Stimulated activated CD4-positive, alpha-beta T cell treated with anti-CD3 and anti-CD28 coated beads, Interleukin-4, amount 100 ng/mL, for 1 hour (primary cell): ENCODE measurements at regions not wholly inside any gene's neighbourhood (a gene's known extent, or its start where the extent isn't known, plus 50 kb on each side); places are given as distances from the start of the nearest gene placed in this dataset.

Experiments
- DNase-seq: peaks from one replicate; pipeline ENCODE4 v3.0.0-alpha.2; 2020

DNA sequence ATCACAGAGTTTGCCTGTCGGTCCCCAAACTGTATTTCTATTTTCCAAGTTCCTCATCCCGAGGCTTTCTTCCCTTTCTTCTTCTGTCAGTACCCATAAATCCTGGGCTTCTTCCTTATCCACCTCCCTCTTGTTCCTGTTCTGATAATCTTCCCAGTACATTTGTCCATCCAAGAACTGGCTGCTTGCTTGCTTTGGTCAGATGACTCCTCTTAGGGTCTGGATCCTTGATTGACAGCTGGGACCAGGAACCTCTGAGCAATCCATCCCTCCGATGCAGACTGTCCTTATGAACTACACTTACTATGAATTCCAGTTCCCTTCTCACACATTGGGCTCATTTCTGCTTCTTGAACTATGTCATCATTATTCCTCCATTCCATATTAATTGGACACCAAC is 275.3 kb upstream of the CITED2 start:
- DNase-seq = no peak

DNA sequence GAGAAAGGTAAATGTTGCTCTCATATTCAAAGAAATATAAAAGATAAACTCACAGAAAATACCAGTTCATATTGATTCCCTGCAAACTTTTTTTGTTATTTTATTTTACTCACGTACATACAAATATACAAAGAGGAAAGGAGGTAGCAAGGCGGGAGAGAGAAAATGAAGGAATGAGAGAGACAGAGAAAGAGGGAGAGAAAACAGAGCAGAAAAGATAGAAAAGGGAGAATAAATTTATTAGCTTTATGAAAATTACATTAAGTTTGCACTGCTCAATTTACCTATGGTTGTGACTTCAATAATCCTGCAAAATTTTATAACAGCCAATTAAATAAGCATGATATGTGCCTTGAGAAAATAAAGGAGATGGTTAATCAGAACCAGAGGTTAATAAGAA is 274.7 kb upstream of the CITED2 start:
- no peak for DNase-seq

DNA sequence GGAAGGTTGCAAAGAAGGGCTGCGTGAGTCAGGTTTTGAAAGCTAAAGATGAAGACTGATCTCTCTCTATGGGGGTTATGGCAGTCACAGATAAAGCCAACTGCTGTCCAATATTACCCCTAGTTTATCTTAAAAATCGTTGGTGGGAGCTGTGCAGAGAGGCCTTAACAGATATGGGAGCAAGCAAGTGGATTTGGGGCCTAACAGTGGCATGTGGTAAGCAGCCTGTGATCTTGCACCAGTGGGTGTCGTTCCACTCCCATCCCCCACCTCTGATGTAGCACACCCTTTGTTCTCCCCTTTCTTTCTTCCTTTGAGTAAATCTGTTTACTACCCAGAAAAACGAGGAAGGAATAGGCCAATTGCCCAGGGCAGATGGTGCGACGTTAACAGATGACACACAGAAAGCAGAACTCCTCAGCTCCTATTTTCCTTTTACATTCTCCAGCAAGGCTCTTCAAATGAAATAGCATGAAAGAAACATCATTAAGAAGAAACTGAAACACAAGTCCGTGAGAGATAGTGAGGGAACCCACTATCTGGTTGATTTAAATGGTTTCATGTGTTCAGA is 274.1 kb upstream of the CITED2 start:
- no peak for DNase-seq

DNA sequence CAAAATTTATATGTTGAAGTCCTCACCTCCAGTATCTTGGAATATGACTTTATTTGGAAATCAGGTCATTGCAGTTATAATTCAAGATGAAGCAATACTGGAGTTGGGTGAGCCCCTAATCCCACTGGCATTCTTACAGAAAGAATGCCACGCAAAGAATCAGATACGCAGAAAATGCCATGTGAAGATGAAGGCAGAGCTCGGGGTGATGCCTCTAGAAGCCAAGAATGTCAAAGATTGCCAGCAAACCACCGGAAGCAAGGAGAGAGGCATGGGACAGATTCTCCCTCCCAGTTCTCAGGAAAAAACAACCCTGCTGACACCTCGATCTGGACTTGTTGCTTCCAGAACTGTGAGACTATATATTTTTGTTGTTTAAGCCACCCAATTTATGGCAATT is 273.4 kb upstream of the CITED2 start:
- DNase-seq = no peak

DNA sequence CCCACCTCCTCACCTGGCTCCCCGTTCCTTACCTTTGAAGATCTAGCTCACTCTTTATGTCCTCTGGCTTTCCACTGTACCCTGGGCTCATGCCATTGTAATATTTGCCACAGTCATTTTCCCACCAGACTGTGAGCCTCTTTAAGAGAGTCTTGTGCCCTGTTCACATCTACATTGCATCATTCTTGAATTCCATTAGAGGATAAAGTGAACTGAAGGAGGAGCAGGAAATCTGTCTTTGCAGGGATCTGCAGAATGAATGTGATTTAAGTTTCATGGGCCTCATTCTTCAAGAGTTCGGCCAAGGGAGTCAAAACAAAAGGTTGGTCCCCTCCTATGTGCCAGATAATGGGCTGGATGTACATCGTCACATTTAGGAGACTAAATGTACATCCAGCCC is 272.6 kb upstream of the CITED2 start:
- no peak for DNase-seq

DNA sequence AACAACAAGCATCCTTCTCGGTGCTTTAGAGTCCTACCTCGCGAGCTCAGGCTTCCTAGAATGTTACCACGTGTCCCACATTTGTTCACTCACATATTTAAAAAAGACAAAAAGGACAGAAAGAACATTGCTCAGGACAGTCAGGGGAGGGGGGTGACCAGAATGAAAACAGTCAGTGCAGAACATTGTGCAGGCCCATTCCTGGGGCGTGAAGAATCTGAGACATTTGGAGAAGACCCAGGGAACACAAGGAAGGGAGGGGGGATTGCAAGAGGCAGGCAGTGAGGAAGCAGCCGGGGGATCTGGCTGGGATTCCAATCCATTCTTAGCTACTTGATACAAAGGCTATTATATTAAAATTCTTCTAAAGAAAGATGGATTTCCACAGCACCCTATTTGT is 270.4 kb upstream of the CITED2 start:
- no peak for DNase-seq

DNA sequence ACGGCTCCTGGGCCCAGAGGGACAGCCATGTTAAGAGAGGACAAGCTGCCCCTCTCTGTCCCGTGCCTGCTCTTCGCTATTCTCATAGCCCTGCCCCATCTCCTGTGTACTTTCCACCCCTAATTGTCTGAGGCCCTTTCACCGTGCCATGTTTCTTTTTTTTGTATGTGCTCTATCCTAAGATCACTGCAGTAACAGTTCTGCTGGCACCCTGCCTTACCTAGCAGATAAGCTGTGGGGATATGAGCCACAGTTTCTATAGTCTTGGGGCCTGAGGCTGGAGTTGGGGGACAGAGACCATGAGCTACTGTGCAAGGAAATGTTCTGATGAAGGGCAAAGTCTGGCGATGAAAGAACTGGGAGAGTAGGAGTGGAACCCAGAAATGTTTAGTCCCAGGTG is 269.5 kb upstream of the CITED2 start:
- DNase-seq = no peak

DNA sequence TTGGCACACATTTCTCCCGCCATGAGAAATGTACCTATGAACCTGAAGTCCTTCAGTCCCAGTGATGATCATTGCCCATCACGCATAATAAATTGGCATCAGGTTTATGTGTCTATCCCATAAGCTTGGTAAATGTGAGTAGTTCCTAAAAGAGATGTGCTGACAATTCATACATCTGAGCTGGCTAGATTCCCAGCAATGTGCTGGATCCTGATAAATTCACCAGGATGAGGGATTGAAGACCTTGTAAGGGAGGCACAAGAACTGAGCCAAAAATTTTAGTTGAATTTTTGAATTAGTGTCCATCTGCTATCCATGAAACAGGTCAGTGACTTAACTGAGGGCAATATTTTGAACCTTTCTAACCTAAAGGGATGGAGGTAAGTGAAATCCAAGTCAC is 267.9 kb upstream of the CITED2 start:
- no peak for DNase-seq

DNA sequence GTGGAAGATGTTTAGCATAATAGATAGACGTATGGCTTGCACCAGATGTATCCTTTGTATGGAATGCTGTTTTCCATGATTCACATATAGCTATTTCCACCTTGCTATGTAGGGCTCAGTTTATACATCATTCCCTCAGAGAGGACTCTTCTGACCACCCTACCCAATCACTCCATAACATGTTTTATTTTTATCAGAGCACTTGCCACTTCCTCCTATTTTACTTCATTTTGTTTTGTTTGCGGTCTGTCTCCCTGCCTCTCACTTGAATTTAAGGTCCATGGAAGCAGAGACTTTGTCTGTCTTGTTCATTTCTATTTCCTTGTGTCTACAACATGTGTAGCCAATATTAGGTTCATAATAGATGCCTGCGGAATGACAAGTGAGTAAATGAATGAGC is 266.9 kb upstream of the CITED2 start:
- no peak for DNase-seq

DNA sequence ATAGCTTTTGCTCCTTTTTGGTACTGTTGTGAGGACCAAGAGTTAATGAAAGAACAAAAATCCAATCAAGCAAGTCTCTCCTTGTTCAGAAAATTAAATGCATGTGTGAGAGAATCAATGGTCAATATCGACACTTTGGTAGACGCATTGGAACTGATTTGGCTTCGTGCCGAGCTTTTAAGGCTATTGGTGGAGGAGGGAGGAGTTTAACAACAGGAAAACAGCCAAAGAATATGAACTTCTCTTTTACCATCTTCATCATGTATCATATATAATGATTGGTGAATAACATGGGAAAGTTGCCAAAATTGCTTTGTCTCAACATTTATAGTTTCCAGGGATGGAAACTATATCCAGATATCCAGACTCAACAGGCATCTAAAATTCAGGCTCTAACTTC is 266.5 kb upstream of the CITED2 start:
- DNase-seq = no peak

DNA sequence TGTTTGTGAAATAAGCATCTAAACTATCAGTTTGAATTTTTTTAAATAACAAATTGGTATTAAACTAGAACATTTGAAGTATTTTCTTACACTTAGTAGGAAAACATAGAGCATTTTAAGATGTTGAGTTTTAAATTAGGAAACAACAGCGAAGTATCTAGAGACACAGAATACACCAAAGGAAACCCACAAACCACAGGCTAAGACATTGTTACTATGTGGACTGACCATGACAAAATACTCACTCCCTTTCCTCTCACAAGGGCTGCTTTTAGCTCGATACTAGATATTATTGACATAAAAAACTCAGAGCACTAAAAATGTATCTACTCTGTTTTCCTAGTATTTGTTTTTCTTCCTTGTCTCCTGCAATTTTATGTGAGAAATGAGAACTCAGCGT is 266.0 kb upstream of the CITED2 start:
- no peak for DNase-seq

DNA sequence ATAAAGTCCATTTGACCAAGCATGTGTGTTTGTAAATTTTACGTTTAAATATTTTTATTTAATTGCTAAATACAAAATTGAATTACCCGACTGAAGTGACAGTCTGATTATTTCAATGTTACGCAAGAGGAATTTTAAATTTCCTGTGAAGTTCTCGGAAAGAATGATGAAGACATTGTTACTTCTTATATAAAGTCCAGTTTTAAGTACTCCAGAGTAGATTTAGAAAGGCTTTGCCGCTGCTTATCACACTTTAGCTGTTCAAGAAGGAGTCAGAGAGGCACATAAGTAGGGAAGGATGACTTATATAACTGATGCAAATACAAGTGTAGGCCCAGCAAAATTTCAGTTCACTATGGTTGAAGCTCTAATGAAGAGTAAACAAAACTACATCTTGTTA is 265.1 kb upstream of the CITED2 start:
- DNase-seq = no peak

DNA sequence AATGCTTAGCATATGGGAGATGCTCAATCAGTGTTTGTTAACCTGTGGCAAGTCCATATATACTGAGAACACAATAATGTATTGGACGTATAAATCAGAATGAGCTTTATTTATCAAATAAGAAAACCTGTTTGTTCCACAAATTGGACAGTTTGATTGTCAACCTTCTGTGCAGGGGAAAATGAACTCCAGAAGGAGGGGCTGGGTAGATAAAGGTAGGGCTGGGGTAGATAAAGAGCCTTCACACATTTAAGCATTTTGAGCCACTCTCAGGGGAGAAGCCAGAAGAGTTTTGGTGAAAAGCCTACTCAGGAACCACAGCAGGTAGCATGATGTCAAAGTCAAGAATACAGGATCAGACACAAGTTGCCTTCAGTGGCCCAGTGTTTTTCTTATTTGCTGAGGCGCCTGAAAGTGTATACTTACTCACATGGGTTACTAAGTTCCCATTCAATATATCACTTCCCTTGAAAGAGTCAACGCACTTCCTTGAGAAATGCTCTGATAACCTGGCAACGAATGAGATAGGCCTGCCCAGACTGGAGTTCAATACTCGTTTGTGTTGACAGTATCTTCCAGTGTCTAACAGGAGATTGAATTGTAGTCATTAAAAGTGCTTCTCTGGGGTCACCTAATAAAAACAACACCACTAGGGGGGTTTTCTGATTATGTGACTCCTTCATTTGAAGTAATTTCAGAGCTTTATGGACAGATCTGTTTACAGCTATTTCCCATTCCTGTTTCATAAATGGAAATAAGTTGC is 263.9 kb upstream of the CITED2 start:
- no peak for DNase-seq

DNA sequence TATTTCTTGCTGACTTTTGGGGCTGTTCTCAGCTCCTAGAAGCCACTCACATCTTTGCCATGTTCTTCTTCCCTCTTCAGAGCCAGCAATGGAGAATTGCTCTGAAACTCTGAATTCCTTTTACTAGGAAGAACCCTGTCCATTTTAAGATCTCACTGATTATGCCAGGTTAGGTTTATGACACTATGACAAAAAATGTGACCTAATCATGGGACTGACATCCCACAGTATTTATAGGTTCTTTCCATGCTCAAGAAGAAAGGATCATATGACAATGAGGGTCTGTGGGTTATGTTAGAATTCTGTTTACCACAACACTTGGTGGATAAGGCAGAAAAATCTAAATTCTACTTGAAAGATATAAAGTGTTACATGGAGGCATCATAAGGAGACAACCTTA is 263.3 kb upstream of the CITED2 start:
- no peak for DNase-seq

DNA sequence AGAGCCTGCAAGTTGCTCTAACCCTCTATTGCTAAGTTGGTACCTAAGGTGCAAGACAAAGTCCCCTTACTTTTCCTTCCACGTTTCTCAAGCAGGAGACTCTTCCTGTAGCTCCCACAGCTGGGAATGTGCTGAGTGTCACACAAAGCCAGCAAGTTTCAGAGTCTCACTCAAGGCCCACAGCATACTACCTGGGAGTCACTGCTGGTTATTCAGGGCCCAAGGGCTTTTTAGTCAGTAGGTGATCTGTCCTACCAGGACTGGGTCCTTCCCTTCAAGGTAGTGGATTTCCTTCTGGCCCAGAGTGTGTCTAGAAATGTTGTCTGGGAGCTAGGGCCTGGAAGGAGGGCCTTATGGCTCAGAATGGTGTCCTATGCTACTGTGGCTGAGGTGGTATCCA is 261.9 kb upstream of the CITED2 start:
- DNase-seq = no peak

DNA sequence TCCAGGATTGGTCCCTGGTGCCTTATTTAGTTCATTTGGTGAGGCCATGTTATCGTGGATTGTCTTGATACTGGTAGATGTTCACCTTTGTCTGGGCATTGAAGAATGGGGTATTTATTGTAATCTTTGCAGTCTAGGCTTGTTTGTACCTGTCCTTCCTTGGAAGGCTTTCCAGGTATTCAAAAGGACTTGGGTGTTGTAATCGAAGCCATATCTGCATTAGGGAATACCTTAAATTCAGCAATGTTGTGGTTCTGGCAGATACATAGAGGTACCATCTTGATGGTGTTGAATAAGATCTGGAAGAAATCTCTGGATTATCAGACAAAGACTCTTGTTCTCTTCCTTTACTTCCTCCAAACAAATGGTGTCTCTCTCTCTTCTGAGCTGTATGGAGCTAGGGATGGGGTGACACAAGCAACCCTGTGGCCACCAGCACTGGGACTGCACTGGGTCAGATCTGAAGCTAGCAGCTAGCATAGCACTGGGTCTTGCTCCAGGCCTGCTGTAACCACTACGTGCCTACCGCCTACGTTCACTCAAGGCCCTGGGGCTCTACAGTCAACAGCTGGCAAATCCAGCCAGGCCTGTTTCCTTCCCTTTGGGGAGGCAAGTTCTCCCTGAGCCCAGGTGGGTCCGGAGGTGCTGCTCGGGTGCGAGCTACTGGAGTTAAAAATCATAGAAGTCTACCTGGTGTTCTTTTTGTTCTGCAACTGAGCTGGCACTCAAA is 261.1 kb upstream of the CITED2 start:
- DNase-seq = no peak

DNA sequence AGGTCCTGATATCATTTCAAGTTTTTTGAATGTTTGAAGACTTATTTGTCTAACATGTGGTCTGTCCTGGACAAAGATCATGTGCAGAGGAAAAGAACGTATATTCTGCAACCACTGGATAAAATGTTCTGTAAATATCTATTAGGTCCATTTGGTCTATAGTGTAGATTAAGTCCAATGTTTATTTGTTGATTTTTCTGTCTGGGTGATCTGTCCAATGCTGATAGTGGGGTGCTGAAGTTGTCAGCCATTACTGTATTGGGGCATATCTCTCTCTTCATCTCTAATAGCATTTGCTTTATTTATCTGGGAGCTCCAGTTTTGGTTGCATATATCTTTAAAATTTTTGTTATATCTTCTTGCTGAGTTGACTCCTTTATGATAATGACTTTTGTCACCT is 258.4 kb upstream of the CITED2 start:
- no peak for DNase-seq

DNA sequence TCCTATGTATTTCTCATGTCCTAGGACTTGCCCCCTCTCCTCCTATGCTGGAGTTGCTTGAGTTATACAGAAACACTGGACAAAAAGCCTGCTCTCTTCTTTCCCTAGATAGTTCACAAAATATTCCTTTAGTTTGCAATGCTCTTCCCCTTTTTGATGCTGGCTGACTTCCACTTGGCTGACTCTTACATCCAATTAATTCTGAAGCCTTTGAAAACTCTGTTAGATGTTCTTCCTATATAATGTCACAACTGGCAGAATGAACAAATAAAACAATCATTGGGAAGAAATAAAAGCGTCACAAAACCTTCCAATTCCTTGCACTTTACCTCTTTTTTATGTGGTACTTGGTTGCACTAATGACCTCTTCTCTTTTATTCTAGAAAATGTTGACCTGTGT is 253.8 kb upstream of the CITED2 start:
- DNase-seq = no peak

DNA sequence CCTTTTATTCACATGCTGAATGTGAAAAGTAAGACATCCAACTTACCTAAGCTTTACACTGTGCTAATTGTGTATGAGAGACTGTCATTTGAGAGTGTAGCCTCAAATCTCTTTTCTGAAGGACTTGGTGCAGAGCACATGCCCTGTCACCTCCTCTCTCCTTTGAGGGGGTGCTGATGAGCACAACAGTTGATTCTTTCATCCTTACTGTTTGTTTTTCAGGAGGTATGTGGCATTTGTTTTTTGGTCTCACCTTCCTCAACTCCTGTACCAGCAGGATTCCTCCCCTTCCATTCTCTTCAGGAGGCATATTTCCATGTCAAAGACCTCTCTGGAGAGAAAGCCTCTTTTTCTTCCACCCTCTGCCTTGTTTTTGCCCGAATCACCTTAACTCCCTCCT is 252.6 kb upstream of the CITED2 start:
- DNase-seq = no peak

DNA sequence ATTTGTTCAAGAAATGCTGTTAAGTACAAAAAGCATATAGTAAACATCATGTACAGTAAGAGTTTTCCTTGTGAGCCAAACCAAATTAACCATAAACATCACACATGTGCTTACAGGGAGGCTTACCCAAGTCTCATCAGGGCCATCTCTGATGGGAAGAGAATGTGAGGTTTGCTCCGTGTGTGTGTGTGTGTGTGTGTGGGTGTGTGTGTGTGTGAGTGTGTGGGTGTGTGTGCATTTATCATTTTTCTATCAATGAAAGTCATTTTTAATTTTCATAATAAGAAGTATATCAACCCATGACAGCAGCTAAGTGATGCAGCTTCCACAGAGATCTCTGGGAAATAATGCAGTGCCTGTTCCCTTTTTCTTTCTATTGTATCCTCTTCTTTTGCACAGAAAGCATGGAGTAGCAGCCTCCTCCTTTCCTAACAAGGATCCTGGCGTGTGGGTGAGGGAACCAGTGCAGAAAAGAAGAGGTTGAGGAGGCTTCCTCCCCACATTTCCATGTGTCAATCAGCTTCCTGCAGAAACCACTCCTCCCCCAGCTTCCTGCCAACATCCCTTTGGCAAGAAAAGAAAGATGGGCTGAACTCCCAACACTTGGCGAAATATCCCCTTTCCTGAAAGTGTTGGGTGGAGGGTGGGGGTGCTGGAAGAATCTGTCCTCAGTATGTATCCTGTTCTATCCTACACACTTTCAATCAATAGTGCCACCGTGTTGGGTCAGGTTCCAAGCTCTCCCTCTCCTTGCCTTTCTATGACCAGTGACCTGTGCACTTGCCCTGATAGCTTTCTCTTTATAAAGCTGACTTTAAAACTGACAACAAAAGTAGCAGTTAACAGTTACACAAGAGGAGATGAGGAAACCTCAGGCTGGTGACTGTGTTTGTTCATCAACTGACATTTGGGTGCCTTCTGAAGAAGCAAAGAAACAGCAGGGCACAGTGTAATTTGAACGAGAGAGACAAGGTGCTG is 251.8 kb upstream of the CITED2 start:
- no peak for DNase-seq

DNA sequence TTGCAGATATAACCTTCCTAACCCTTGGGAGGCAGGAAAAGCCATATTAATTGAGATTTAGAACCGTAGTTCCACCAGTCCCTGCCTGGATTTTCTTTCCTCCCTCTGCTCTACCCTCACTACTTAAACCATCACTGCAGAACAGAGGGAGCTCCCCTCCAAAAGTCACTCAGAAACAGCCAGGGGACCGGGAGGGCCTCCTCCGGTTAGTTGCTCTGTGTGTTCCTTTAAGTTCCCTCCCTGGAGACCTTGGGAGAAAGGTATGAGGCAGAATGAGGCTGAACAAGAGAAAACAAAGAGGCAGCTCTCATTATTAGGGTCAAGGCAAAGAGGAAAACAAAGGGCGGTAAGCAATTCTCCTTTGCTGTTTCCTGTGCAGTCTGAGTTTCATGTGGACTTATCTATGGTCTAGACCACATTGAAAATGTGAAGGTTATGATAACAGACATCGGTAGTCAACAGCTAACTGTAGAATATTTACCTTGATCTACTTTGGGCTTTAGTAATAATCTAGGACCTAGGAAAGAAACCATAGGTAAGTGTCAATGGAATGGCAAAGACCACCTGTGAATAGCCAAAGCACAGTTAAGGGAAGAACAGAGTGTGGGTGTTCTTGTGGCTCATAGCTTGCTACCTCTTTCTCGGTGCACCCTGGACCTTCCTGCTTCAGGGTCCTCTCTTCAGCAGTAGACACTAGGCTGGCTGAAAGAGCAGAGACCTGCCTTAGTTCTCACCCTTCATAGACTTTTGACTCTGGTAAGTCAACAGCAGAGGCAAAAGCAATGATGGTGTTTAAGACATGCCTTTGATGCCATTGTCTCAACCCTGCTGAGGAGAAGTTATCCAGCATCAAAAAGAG is 250.9 kb upstream of the CITED2 start:
- no peak for DNase-seq

DNA sequence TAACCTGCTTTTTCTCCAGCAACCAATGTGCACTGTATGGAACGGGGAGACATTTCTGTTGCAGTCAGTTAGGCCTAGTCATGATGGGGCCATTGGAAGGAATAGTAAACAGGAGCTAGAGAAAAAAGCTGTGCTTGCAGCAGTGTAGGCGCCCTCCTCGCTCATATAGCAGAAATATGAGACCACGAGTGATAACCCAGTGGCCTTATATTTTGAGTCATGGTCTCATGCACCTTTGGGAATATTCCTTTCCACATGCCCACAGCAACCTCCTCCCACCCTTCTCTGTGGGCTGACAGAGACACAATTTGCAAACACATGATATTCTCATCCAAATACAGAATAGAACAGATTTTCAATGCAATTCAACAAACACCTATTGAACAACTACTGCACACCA is 248.9 kb upstream of the CITED2 start:
- DNase-seq = no peak
